ENCODE measurements at regions not wholly inside any gene's neighbourhood (a gene's known extent, or its start where the extent isn't known, plus 50 kb on each side); places are given as distances from the start of the nearest gene placed in this dataset.

DNA sequence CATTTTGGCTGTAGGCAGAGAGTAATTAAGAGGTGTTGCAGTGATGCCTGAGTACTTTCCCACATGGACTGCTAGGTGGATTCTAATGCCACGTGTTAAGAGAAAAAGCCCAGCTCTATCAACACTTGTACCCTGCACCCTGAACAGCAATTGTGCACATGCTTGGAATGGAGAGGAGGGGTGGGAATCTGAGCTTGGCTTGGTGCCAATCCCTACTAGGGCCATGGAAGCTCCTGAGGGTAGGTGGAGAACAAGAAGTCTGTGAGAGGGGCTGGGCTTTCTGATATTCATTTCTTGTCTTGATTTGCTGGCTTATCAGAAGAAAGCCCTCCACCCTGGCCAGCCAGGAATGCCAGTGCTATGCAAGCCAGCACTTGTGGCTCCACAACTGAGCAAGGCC lies 292.2 kb downstream of the KCNS3 start:
- CTCF ChIA-PET = no interaction called here
- no peak for TF ChIP-seq EZH2 (IDR thresholded peaks at IDR 0.05; ENCODE audit: low read depth)
- TF ChIP-seq, protein P1, sequence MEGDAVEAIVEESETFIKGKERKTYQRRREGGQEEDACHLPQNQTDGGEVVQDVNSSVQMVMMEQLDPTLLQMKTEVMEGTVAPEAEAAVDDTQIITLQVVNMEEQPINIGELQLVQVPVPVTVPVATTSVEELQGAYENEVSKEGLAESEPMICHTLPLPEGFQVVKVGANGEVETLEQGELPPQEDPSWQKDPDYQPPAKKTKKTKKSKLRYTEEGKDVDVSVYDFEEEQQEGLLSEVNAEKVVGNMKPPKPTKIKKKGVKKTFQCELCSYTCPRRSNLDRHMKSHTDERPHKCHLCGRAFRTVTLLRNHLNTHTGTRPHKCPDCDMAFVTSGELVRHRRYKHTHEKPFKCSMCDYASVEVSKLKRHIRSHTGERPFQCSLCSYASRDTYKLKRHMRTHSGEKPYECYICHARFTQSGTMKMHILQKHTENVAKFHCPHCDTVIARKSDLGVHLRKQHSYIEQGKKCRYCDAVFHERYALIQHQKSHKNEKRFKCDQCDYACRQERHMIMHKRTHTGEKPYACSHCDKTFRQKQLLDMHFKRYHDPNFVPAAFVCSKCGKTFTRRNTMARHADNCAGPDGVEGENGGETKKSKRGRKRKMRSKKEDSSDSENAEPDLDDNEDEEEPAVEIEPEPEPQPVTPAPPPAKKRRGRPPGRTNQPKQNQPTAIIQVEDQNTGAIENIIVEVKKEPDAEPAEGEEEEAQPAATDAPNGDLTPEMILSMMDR (conservative IDR thresholded peaks at IDR 0.05) = no peak
- intact Hi-C loops (cut with micrococcal nuclease; ENCODE audit: unreplicated experiment) = no loop called here

DNA sequence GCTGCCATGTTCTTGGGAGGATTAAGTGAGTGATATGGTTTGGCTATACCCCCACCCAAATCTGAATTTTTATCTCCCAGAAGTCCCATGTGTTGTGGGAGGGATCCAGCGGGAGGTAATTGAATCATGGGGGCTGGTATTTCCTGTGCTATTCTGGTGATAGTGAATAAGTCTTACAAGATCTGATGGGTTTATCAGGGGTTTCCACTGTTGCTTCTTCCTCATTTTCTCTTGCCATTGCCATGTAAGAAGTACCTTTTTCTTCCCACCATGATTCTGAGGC lies 291.4 kb downstream of the KCNS3 start:
- Histone ChIP-seq H3K4me2 (no peak overlapping the region), H3K4me1 (replicated peaks; ENCODE audit: insufficient read depth) (peaks cover 10% of the 10 kb centered on the region), H2AFZ (no peak overlapping the region), H3K4me3 (no peak overlapping the region), H3K79me2 (ENCODE audit: low read depth) (no peaks in the 10 kb centered on the region), H3K36me3 (ENCODE audit: low read depth) (no peaks in the 10 kb centered on the region), H3K9me3 (ENCODE audit: insufficient read depth, low read depth) (no peaks in the 10 kb centered on the region), H3K9me2 (ENCODE audit: insufficient read depth) (no peaks in the 10 kb centered on the region), H3K27me3 (ENCODE audit: insufficient read depth, low read depth) (no peaks in the 10 kb centered on the region), H3K27ac (no peak overlapping the region), H3F3A (ENCODE audit: insufficient read depth, low read depth) (no peaks in the 10 kb centered on the region), H4K20me1 (ENCODE audit: insufficient read depth) (no peaks in the 10 kb centered on the region)
- intact Hi-C loops (cut with micrococcal nuclease; ENCODE audit: unreplicated experiment) = no loop called here
- no peak for DNase-seq
- POLR2A ChIA-PET (ENCODE audit: unreplicated experiment) = no interaction called here
- BruUV-seq (replicated peaks) = no TSS peak
- TF ChIP-seq, protein P1 (conservative IDR thresholded peaks at IDR 0.05) = no peak
- no peak for TF ChIP-seq EZH2 (IDR thresholded peaks at IDR 0.05; ENCODE audit: low read depth)
- CTCF ChIA-PET = no interaction called here

More for the DNA sequence above, 292.2 kb downstream of the KCNS3 start:
- no TSS peak for BruUV-seq (replicated peaks)
- no peaks in the 10 kb centered on the region for H3K79me2 ChIP-seq (ENCODE audit: low read depth)
- H3K4me1 ChIP-seq (replicated peaks; ENCODE audit: insufficient read depth) = peaks cover 10% of the 10 kb centered on the region
- POLR2A ChIA-PET (ENCODE audit: unreplicated experiment) = no interaction called here
- no peaks in the 10 kb centered on the region for H3K9me3 ChIP-seq (ENCODE audit: insufficient read depth, low read depth)
- no peak overlapping the region for H3K27ac ChIP-seq
- no peaks in the 10 kb centered on the region for H3K9me2 ChIP-seq (ENCODE audit: insufficient read depth)
- DNase-seq = no peak
- no peak overlapping the region for H2AFZ ChIP-seq
- H3K36me3 ChIP-seq (ENCODE audit: low read depth) = no peaks in the 10 kb centered on the region
- H3K4me2 ChIP-seq = no peak overlapping the region
- no peaks in the 10 kb centered on the region for H3K27me3 ChIP-seq (ENCODE audit: insufficient read depth, low read depth)
- no peak overlapping the region for H3K4me3 ChIP-seq
- H3F3A ChIP-seq (ENCODE audit: insufficient read depth, low read depth) = no peaks in the 10 kb centered on the region
- H4K20me1 ChIP-seq (ENCODE audit: insufficient read depth) = no peaks in the 10 kb centered on the region

DNA sequence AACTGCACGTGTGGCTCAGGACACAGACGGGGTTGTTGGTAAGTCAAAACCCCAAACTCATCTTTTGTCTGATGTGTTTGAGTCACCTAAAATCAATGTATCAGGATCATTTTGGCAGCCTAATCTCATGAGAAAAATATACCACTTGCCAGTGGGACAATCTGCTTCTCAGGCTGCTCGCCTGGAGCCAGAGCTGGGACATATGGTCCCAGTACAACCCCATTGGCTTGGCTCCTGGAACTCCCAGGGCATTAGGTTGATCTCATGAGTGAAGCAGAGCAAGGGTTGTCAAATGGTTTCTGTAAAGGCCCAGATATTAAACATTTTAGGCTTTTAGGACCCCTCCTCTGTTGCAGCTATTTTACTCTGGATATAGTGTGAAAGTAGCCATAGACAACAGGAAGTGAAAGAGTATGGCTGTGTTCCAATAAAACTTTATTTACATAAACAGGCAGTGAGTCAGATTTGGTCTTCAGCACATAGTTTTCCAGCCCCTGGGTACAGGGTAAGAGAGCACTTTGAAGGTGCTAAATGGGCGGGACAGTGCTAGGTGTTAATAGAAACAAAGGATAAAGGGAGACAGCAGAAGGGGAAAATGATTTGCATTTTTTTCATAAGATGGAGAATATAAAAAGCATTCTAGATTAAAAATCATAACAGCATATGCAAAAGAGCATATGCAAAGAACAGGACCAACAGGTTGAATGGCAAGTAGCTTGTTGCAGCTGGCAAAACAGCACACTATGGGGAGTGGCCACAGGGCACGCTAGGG lies 290.8 kb downstream of the KCNS3 start:
- no peaks in the 10 kb centered on the region for H3K79me2 ChIP-seq (ENCODE audit: low read depth)
- DNase-seq = no peak
- CTCF ChIA-PET = no interaction called here
- H3K9me3 ChIP-seq (ENCODE audit: insufficient read depth, low read depth) = no peaks in the 10 kb centered on the region
- no peaks in the 10 kb centered on the region for H4K20me1 ChIP-seq (ENCODE audit: insufficient read depth)
- H2AFZ ChIP-seq = no peak overlapping the region
- peaks cover 10% of the 10 kb centered on the region for H3K4me1 ChIP-seq (replicated peaks; ENCODE audit: insufficient read depth)
- H3K4me2 ChIP-seq = no peak overlapping the region
- BruUV-seq (replicated peaks) = no TSS peak
- no peak for TF ChIP-seq EZH2 (IDR thresholded peaks at IDR 0.05; ENCODE audit: low read depth)
- TF ChIP-seq, protein P1 (conservative IDR thresholded peaks at IDR 0.05) = no peak
- no peak overlapping the region for H3K27ac ChIP-seq
- H3K27me3 ChIP-seq (ENCODE audit: insufficient read depth, low read depth) = no peaks in the 10 kb centered on the region
- H3F3A ChIP-seq (ENCODE audit: insufficient read depth, low read depth) = no peaks in the 10 kb centered on the region
- no peaks in the 10 kb centered on the region for H3K9me2 ChIP-seq (ENCODE audit: insufficient read depth)
- H3K36me3 ChIP-seq (ENCODE audit: low read depth) = no peaks in the 10 kb centered on the region
- no peak overlapping the region for H3K4me3 ChIP-seq
- intact Hi-C loops (cut with micrococcal nuclease; ENCODE audit: unreplicated experiment) = no loop called here
- POLR2A ChIA-PET (ENCODE audit: unreplicated experiment) = no interaction called here

Data from PC-9 (cell line).